ENCODE measurements at regions not wholly inside any gene's neighbourhood (a gene's known extent, or its start where the extent isn't known, plus 50 kb on each side); places are given as distances from the start of the nearest gene placed in this dataset.
"Not testable (repeated sequence)": the region's sequence is repeated elsewhere in the genome, so short reads cannot be mapped to it uniquely, and the experiment has no call there.

GRCh38 chr4:120281581-120281980, 214.9 kb upstream of the MAD2L1 start:
- Histone ChIP-seq H3K4me3 (no peak overlapping the region), H3K36me3 (no peaks in the 10 kb centered on the region), H3K27ac (no peak overlapping the region), H3K9me3 (no peaks in the 10 kb centered on the region), H3K27me3 (no peaks in the 10 kb centered on the region), H3K4me1 (ENCODE audit: insufficient read depth) (no peaks in the 10 kb centered on the region)
- DNase-seq: no peak
- TF ChIP-seq EP300 (IDR thresholded peaks at IDR 0.05) (no peak), POLR2A (IDR thresholded peaks at IDR 0.05) (no peak), CTCF (IDR thresholded peaks at IDR 0.05) (no peak)
- intact Hi-C loops (cut with DNase I): no loop called here

GRCh38 chr4:120277391-120277790, 210.7 kb upstream of the MAD2L1 start:
- H3K27ac ChIP-seq: no peak overlapping the region
- no peaks in the 10 kb centered on the region for H3K4me1 ChIP-seq (ENCODE audit: insufficient read depth)
- no peaks in the 10 kb centered on the region for H3K36me3 ChIP-seq
- H3K9me3 ChIP-seq: no peaks in the 10 kb centered on the region
- no peaks in the 10 kb centered on the region for H3K27me3 ChIP-seq
- intact Hi-C loops (cut with DNase I): no loop called here
- no peak overlapping the region for H3K4me3 ChIP-seq
- TF ChIP-seq EP300 (IDR thresholded peaks at IDR 0.05): no peak
- TF ChIP-seq POLR2A (IDR thresholded peaks at IDR 0.05): no peak
- no peak for TF ChIP-seq CTCF (IDR thresholded peaks at IDR 0.05)
- DNase-seq: no peak

- H3K27me3 ChIP-seq: no peaks in the 10 kb centered on the region
- DNase-seq: no peak
- H3K4me1 ChIP-seq (ENCODE audit: insufficient read depth): no peaks in the 10 kb centered on the region
- H3K27ac ChIP-seq: no peak overlapping the region
- WGBS, 3 donors: 76 to 86% (median 83%) methylated on average over 5 of the region's 5 CpGs
- intact Hi-C loops (cut with DNase I): no loop called here
- TF ChIP-seq EP300 (IDR thresholded peaks at IDR 0.05) (no peak), CTCF (IDR thresholded peaks at IDR 0.05) (no peak), POLR2A (IDR thresholded peaks at IDR 0.05) (no peak)
- H3K36me3 ChIP-seq: no peaks in the 10 kb centered on the region
- H3K4me3 ChIP-seq: no peak overlapping the region
- H3K9me3 ChIP-seq: no peaks in the 10 kb centered on the region
Observed at GRCh38 chr4:120266602-120267001, 200.0 kb upstream of the MAD2L1 start.

GRCh38 chr4:120263618-120264017, 197.0 kb upstream of the MAD2L1 start:
- H3K4me1 ChIP-seq (ENCODE audit: insufficient read depth): no peaks in the 10 kb centered on the region
- no peaks in the 10 kb centered on the region for H3K9me3 ChIP-seq
- no peaks in the 10 kb centered on the region for H3K36me3 ChIP-seq
- no peak overlapping the region for H3K27ac ChIP-seq
- DNase-seq: no peak
- 45 to 60% (median 58%) methylated on average over 4 of the region's 4 CpGs for WGBS, 3 donors
- intact Hi-C loops (cut with DNase I): no loop called here
- H3K27me3 ChIP-seq: no peaks in the 10 kb centered on the region
- TF ChIP-seq EP300 (IDR thresholded peaks at IDR 0.05): no peak
- no peak for TF ChIP-seq CTCF (IDR thresholded peaks at IDR 0.05)
- TF ChIP-seq POLR2A (IDR thresholded peaks at IDR 0.05): no peak
- no peak overlapping the region for H3K4me3 ChIP-seq

GRCh38 chr4:120261117-120261516, 194.5 kb upstream of the MAD2L1 start:
- intact Hi-C loops (cut with DNase I): no loop called here
- no peak for TF ChIP-seq CTCF (IDR thresholded peaks at IDR 0.05)
- no peak for TF ChIP-seq POLR2A (IDR thresholded peaks at IDR 0.05)
- no peak for TF ChIP-seq EP300 (IDR thresholded peaks at IDR 0.05)
- Histone ChIP-seq H3K27me3 (no peaks in the 10 kb centered on the region), H3K4me3 (no peak overlapping the region), H3K36me3 (no peaks in the 10 kb centered on the region), H3K27ac (no peak overlapping the region), H3K9me3 (no peaks in the 10 kb centered on the region), H3K4me1 (ENCODE audit: insufficient read depth) (no peaks in the 10 kb centered on the region)
- WGBS, 3 donors: 96 to 98% (median 97%) methylated on average over 6 of the region's 6 CpGs
- no peak for DNase-seq

- H3K27me3 ChIP-seq; H3K27ac ChIP-seq; H3K9me3 ChIP-seq; H3K4me1 ChIP-seq (ENCODE audit: insufficient read depth); intact Hi-C loops (cut with DNase I); H3K4me3 ChIP-seq; DNase-seq; H3K36me3 ChIP-seq: not testable (repeated sequence)
- WGBS, 3 donors: 82 to 91% (median 89%) methylated on average over 26 to 28 of the region's 28 CpGs
Observed at GRCh38 chr4:120256112-120256775, 189.6 kb upstream of the MAD2L1 start.

All from ovary (tissue), 7 donors.